Sigmoid colon (tissue), 6 donors: ENCODE measurements at regions not wholly inside any gene's neighbourhood (a gene's known extent, or its start where the extent isn't known, plus 50 kb on each side); places are given as distances from the start of the nearest gene placed in this dataset.

Experiments used
- DNase-seq: peaks from one replicate; pipeline ENCODE4 v3.0.0-alpha.2; 2019
- H3K27ac ChIP-seq, 4 donors: fragments of 200-600 bp; sonication (generic); one replicate each; pipeline ENCODE4 v1.5.1; 2016 to 2019; ENCODE audit warnings: mild to moderate bottlenecking in 1 of 4
- H3K27me3 ChIP-seq, 3 donors: fragments of 200-600 bp; sonication (generic); one replicate each; pipeline ENCODE4 v1.5.1; 2019; ENCODE audit warnings: mild to moderate bottlenecking in 1 of 3
- H3K36me3 ChIP-seq, 4 donors: fragments of 200-600 bp; sonication (generic); one replicate each; pipeline ENCODE4 v1.5.1; 2016 to 2019
- H3K4me1 ChIP-seq, 4 donors: fragments of 200-600 bp; sonication (generic); one replicate each; pipeline ENCODE4 v1.5.1; 2017 to 2019
- H3K4me3 ChIP-seq, 4 donors: fragments of 200-600 bp; sonication (generic); one replicate each; pipeline ENCODE4 v1.5.1; 2017 to 2019; ENCODE audit warnings: mild to moderate bottlenecking in 2 of 4, moderate library complexity in 1 of 4
- H3K9me3 ChIP-seq, 4 donors: fragments of 200-600 bp in 3 of 4; sonication (generic) in 3 of 4; one replicate each; pipeline versions ENCODE4 v1.5.1 to v1.6.1; 2013 to 2019
- EP300 ChIP-seq, 4 donors: sonication (generic); formaldehyde crosslinking; IDR thresholded peaks; one replicate each; pipeline ENCODE4 v1.6.1; 2017; ENCODE audit warnings: antibody characterized with exemption in 4 of 4
- POLR2A ChIP-seq, 2 donors: fragments of 450-650 bp; IDR thresholded peaks; one replicate each; pipeline ENCODE4 v1.6.1; 2016; ENCODE audit warnings: antibody characterized with exemption in 2 of 2, mild to moderate bottlenecking in 2 of 2, moderate library complexity in 2 of 2
- POLR2AphosphoS5 ChIP-seq, 4 donors: sonication (generic); formaldehyde crosslinking; IDR thresholded peaks; one replicate each; pipeline ENCODE4 v1.6.1; 2017; ENCODE audit warnings: antibody characterized with exemption in 4 of 4
- WGBS, 2 donors: extraction: QIAGEN DNeasy Blood & Tissue Kit; methylation state at CpG; one replicate each; pipeline ENCODE4 v1.1.7; 2013; 5-methylcytosine and 5-hydroxymethylcytosine counted together
- intact Hi-C: fragments of 100-400 bp; cut with DNase I; formaldehyde crosslinking; loops from one replicate; pipeline ENCODE4 v1.15.1; 2023
- TF ChIP-seq, protein P1 (sequence below), 4 experiments: fragments of 450-650 bp in 3 of 4; fragments of 200-600 bp in 1 of 4; IDR thresholded peaks; one replicate each; pipeline ENCODE4 v1.5.1; 2016 to 2019; ENCODE audit warnings: antibody characterized with exemption in 4 of 4, mild to moderate bottlenecking in 3 of 4, moderate library complexity in 2 of 4
- donor health status: healthy with polysubstance abuse.
- donor health status: healthy.

GRCh38 chr14:76698631-76699030 lies 62.6 kb upstream of the VASH1 start:
- Histone ChIP-seq H3K36me3 (no peaks in the 10 kb centered on the region), H3K4me1 (peaks cover 0 to 7% (median 2%) of the 10 kb centered on the region in 4 donors), H3K27ac (no peak overlapping the region), H3K27me3 (no peaks in the 10 kb centered on the region), H3K9me3 (no peaks in the 10 kb centered on the region), H3K4me3 (no peak overlapping the region)
- no peak for DNase-seq
- 82 to 88% methylated on average over 3 of the region's 3 CpGs for WGBS, 2 donors
- intact Hi-C loops, result no loop called here
- no peak for TF ChIP-seq POLR2AphosphoS5 (IDR thresholded peaks at IDR 0.05)
- TF ChIP-seq, protein P1, sequence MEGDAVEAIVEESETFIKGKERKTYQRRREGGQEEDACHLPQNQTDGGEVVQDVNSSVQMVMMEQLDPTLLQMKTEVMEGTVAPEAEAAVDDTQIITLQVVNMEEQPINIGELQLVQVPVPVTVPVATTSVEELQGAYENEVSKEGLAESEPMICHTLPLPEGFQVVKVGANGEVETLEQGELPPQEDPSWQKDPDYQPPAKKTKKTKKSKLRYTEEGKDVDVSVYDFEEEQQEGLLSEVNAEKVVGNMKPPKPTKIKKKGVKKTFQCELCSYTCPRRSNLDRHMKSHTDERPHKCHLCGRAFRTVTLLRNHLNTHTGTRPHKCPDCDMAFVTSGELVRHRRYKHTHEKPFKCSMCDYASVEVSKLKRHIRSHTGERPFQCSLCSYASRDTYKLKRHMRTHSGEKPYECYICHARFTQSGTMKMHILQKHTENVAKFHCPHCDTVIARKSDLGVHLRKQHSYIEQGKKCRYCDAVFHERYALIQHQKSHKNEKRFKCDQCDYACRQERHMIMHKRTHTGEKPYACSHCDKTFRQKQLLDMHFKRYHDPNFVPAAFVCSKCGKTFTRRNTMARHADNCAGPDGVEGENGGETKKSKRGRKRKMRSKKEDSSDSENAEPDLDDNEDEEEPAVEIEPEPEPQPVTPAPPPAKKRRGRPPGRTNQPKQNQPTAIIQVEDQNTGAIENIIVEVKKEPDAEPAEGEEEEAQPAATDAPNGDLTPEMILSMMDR (IDR thresholded peaks at IDR 0.05), result no peak
- TF ChIP-seq POLR2A (IDR thresholded peaks at IDR 0.05), result no peak
- TF ChIP-seq EP300 (IDR thresholded peaks at IDR 0.05), result no peak

- Histone ChIP-seq H3K4me3 (no peak overlapping the region), H3K9me3 (no peaks in the 10 kb centered on the region), H3K36me3 (no peaks in the 10 kb centered on the region), H3K27ac (no peak overlapping the region), H3K4me1 (peaks cover 0 to 7% (median 2%) of the 10 kb centered on the region in 4 donors), H3K27me3 (no peaks in the 10 kb centered on the region)
- WGBS, 2 donors, result 61 to 82% methylated on average over 6 of the region's 6 CpGs
- TF ChIP-seq, protein P1 (IDR thresholded peaks at IDR 0.05), result no peak
- no peak for TF ChIP-seq POLR2AphosphoS5 (IDR thresholded peaks at IDR 0.05)
- no peak for TF ChIP-seq POLR2A (IDR thresholded peaks at IDR 0.05)
- no peak for TF ChIP-seq EP300 (IDR thresholded peaks at IDR 0.05)
- no peak for DNase-seq
- intact Hi-C loops, result no loop called here
These were observed 61.9 kb upstream of the VASH1 start for GRCh38 chr14:76699209-76699938.

DNA sequence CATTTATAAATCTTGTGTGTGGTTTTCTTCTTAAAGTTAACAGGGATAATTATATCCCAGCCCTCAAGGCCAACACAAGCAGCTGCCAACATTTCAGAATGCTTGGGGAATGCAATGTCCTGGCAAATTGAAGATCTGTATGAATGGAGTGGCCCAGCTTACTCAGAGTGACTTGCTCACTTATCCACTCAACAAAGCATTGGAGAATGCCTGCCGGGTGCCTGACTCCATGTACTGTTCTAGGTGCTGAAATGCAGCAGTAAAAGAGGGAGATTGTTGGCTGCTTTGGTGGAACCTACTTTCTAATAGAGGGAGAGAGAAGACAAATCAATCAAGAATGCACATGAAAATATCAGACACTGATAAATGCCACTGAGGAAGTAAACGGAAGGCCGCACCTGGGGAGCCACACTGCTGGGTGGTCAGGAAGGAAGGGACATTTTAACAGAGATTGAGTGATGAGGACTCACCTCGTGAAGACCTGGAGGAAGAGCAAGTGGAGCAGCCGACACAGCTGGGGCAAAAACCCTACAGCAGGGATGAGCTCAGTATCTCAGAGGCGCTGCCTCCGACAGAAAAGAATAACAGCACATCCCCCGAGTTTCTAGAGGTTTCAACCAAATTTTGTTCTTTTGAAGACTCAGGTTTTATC lies 61.2 kb upstream of the VASH1 start:
- intact Hi-C loops, result no loop called here
- Histone ChIP-seq H3K27me3 (no peaks in the 10 kb centered on the region), H3K27ac (no peak overlapping the region), H3K36me3 (no peaks in the 10 kb centered on the region), H3K4me3 (no peak overlapping the region), H3K9me3 (no peaks in the 10 kb centered on the region), H3K4me1 (peaks cover 0 to 7% (median 2%) of the 10 kb centered on the region in 4 donors)
- WGBS, 2 donors, result 90 to 91% methylated on average over 8 of the region's 8 CpGs
- TF ChIP-seq, protein P1 (IDR thresholded peaks at IDR 0.05), result no peak
- no peak for TF ChIP-seq POLR2AphosphoS5 (IDR thresholded peaks at IDR 0.05)
- no peak for TF ChIP-seq EP300 (IDR thresholded peaks at IDR 0.05)
- no peak for TF ChIP-seq POLR2A (IDR thresholded peaks at IDR 0.05)
- DNase-seq, result no peak

- 89 to 92% methylated on average over 3 of the region's 3 CpGs for WGBS, 2 donors
- TF ChIP-seq POLR2A (IDR thresholded peaks at IDR 0.05) (no peak), EP300 (IDR thresholded peaks at IDR 0.05) (no peak), POLR2AphosphoS5 (IDR thresholded peaks at IDR 0.05) (no peak)
- TF ChIP-seq, protein P1 (IDR thresholded peaks at IDR 0.05), result no peak
- intact Hi-C loops, result no loop called here
- Histone ChIP-seq H3K9me3 (no peaks in the 10 kb centered on the region), H3K27me3 (no peaks in the 10 kb centered on the region), H3K36me3 (no peaks in the 10 kb centered on the region), H3K27ac (no peak overlapping the region), H3K4me3 (no peak overlapping the region), H3K4me1 (peaks cover 0 to 7% (median 2%) of the 10 kb centered on the region in 4 donors)
- no peak for DNase-seq
These were observed 59.8 kb upstream of the VASH1 start for GRCh38 chr14:76701436-76701835.
